Upper lobe of left lung (tissue), 6 donors: ENCODE measurements at regions not wholly inside any gene's neighbourhood (a gene's known extent, or its start where the extent isn't known, plus 50 kb on each side); places are given as distances from the start of the nearest gene placed in this dataset.

Source experiments
- ATAC-seq, 2 donors: fragments of 200-7000 bp; cut with Tn5 transposase; one replicate each; pipeline ENCODE4 v1.9.1; 2022; ENCODE audit warnings: mild to moderate bottlenecking in 2 of 2, moderate library complexity in 2 of 2; ENCODE audit not compliant: low FRiP score in 2 of 2
- DNase-seq, 2 donors: peaks; one replicate each; pipeline ENCODE4 v3.0.0-alpha.2; 2019 to 2020
- H3K27ac ChIP-seq, 4 donors: fragments of 200-600 bp; sonication (generic); one replicate each; pipeline ENCODE4 v1.5.1; 2016 to 2019
- H3K27me3 ChIP-seq, 4 donors: fragments of 200-600 bp; sonication (generic); one replicate each; pipeline ENCODE4 v1.5.1; 2017 to 2019
- H3K36me3 ChIP-seq, 4 donors: fragments of 200-600 bp; sonication (generic); one replicate each; pipeline ENCODE4 v1.5.1; 2016 to 2019
- H3K4me1 ChIP-seq, 4 donors: fragments of 200-600 bp; sonication (generic); one replicate each; pipeline ENCODE4 v1.5.1; 2018 to 2019
- H3K4me3 ChIP-seq, 4 donors: fragments of 200-600 bp; sonication (generic); one replicate each; pipeline ENCODE4 v1.5.1; 2017 to 2019; ENCODE audit warnings: mild to moderate bottlenecking in 2 of 4, moderate library complexity in 1 of 4
- H3K9me3 ChIP-seq, 4 donors: fragments of 200-600 bp; sonication (generic); one replicate each; pipeline ENCODE4 v1.5.1; 2018 to 2019
- EP300 ChIP-seq, 4 donors: sonication (generic); formaldehyde crosslinking; IDR thresholded peaks; one replicate each; pipeline ENCODE4 v1.5.1; 2017; ENCODE audit warnings: antibody characterized with exemption in 4 of 4, control low read depth in 2 of 4
- POLR2A ChIP-seq, 4 donors: fragments of 450-650 bp; IDR thresholded peaks; one replicate each; pipeline ENCODE4 v1.5.1; 2016 to 2017; ENCODE audit warnings: antibody characterized with exemption in 4 of 4, mild to moderate bottlenecking in 2 of 4
- POLR2AphosphoS5 ChIP-seq, 2 donors: sonication (generic); formaldehyde crosslinking; IDR thresholded peaks; one replicate each; pipeline ENCODE4 v1.5.1; 2017; ENCODE audit warnings: antibody characterized with exemption in 2 of 2
- WGBS, 2 donors: methylation state at CpG; one replicate each; pipeline ENCODE4 v1.1.5; 2017 to 2018; 5-methylcytosine and 5-hydroxymethylcytosine counted together
- TF ChIP-seq, protein P1 (sequence below), 6 experiments: fragments of 450-650 bp in 4 of 6; fragments of 200-600 bp in 2 of 6; sonication (generic) in 2 of 6; IDR thresholded peaks; one replicate each; pipeline ENCODE4 v1.5.1; 2016 to 2019; ENCODE audit warnings: antibody characterized with exemption in 6 of 6
- donor health status: DM: no; HTN: no; CAD: no; lungs with moderate emphysema.
- donor health status: DM: no; HTN: yes; CAD: no; lungs with severe emphysema.

DNA sequence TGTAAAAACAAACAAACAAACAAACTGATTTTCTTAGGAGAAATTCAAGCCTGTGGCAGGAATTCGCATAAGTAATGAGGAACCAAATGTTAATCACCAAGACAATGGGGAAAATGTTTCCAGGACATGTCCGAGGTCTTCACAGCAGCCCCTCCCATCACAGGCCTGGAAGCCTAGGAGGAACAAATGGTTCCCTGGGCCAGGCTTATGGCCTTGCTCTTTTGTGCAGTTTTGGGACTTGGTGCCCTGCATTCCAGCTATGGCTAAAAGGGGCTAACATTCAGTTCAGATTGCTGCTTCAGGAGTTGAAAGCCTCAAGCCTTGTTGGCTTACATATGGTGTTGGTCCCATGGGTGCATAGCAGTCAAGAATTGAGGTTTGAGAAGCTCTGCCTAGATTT is 1372.7 kb upstream of the CITED2 start:
- ATAC-seq (no peak), DNase-seq (no peak)
- TF ChIP-seq EP300 (IDR thresholded peaks at IDR 0.05) (no peak), POLR2AphosphoS5 (IDR thresholded peaks at IDR 0.05) (no peak), POLR2A (IDR thresholded peaks at IDR 0.05) (no peak)
- TF ChIP-seq, protein P1, sequence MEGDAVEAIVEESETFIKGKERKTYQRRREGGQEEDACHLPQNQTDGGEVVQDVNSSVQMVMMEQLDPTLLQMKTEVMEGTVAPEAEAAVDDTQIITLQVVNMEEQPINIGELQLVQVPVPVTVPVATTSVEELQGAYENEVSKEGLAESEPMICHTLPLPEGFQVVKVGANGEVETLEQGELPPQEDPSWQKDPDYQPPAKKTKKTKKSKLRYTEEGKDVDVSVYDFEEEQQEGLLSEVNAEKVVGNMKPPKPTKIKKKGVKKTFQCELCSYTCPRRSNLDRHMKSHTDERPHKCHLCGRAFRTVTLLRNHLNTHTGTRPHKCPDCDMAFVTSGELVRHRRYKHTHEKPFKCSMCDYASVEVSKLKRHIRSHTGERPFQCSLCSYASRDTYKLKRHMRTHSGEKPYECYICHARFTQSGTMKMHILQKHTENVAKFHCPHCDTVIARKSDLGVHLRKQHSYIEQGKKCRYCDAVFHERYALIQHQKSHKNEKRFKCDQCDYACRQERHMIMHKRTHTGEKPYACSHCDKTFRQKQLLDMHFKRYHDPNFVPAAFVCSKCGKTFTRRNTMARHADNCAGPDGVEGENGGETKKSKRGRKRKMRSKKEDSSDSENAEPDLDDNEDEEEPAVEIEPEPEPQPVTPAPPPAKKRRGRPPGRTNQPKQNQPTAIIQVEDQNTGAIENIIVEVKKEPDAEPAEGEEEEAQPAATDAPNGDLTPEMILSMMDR (IDR thresholded peaks at IDR 0.05), result no peak
- Histone ChIP-seq H3K4me3 (no peak overlapping the region), H3K27ac (no peak overlapping the region), H3K4me1 (no peaks in the 10 kb centered on the region), H3K27me3 (no peaks in the 10 kb centered on the region), H3K36me3 (no peaks in the 10 kb centered on the region), H3K9me3 (peaks cover 0 to 6% (median 3%) of the 10 kb centered on the region in 4 donors)
- 74 to 83% methylated on average over 2 of the region's 2 CpGs for WGBS, 2 donors

DNA sequence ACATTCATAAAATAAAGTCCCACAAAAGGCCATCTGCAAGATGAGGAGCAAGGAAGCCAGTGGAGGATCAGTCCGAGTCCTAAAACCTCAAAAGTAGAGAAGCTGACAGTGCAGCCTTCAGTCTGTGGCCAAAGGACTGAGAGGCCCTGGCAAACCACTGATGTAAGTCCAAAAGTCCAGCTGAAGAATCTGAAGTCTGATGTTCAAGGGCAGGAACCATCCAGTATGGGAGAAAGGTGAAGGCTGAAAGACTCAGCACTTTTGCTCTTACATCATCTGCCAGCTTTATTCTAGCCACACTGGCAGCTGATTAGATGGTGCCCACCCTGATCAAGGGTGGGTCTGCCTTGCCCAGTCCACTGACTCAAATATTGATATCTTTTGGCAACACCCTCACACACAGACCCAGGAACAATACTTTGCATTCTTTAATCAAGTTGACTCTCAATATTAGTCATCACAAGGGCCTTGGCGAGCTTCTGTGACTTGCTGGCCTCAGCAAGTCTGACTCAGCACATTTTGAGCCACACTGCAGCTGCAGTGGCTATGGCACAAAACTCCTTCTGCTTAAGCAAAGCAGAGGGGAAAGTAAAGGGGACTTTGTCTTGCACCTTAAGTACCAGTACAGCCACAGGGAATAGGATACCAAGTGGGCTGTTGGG is 1370.3 kb upstream of the CITED2 start:
- Histone ChIP-seq H3K4me1 (no peaks in the 10 kb centered on the region), H3K4me3 (no peak overlapping the region), H3K27me3 (no peaks in the 10 kb centered on the region), H3K36me3 (no peaks in the 10 kb centered on the region), H3K9me3 (peaks cover 0 to 6% (median 3%) of the 10 kb centered on the region in 4 donors), H3K27ac (no peak overlapping the region)
- 66 to 80% methylated on average over 2 of the region's 2 CpGs for WGBS, 2 donors
- DNase-seq (no peak), ATAC-seq (no peak)
- TF ChIP-seq EP300 (IDR thresholded peaks at IDR 0.05) (no peak), POLR2AphosphoS5 (IDR thresholded peaks at IDR 0.05) (no peak), POLR2A (IDR thresholded peaks at IDR 0.05) (no peak)
- TF ChIP-seq, protein P1 (IDR thresholded peaks at IDR 0.05), result no peak

DNA sequence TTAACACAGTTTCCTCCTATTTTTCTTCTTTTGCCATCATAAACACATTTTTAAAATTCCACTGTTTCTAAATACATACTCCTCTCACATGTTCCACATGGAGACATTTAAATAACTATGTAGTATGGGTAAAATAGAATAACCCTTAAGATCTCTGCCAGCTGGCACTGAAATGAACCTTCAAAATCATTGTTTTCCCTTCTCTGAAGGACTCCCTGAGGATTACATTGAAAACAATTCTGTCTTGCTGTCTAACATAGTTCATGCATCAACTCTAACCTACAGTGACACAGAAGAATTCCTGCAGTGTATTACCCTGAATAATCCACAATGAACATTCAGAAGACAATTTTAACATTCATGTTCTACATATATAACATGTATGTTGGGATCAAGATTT is 1361.8 kb upstream of the CITED2 start:
- DNase-seq (no peak), ATAC-seq (no peak)
- H3K27me3 ChIP-seq, result no peaks in the 10 kb centered on the region
- H3K4me1 ChIP-seq, result no peaks in the 10 kb centered on the region
- TF ChIP-seq POLR2AphosphoS5 (IDR thresholded peaks at IDR 0.05) (no peak), EP300 (IDR thresholded peaks at IDR 0.05) (no peak), POLR2A (IDR thresholded peaks at IDR 0.05) (no peak)
- TF ChIP-seq, protein P1 (IDR thresholded peaks at IDR 0.05), result no peak
- no peak overlapping the region for H3K27ac ChIP-seq
- no peaks in the 10 kb centered on the region for H3K36me3 ChIP-seq
- H3K4me3 ChIP-seq, result no peak overlapping the region
- no peaks in the 10 kb centered on the region for H3K9me3 ChIP-seq

DNA sequence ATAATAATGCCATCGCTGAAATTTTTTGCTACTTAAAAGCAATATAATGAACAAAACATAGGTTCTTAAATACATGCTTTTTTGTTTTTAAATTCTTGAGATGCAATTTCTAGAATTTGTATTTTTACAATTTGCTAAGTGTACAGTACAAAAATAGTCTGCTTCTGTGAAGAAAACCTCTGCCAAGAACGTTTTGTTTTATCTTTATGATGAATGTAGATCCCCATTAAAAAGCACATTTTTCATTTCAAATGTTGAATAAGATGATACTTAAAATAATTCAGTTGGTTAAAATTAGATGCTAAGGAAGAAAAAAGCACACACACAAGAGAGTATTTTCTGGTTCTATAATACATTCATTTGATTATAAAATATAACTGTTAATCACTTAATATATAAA is 1358.5 kb upstream of the CITED2 start:
- TF ChIP-seq, protein P1 (IDR thresholded peaks at IDR 0.05), result no peak
- TF ChIP-seq POLR2A (IDR thresholded peaks at IDR 0.05) (no peak), POLR2AphosphoS5 (IDR thresholded peaks at IDR 0.05) (no peak)
- Histone ChIP-seq H3K4me3 (no peak overlapping the region), H3K36me3 (no peaks in the 10 kb centered on the region), H3K27ac (no peak overlapping the region), H3K4me1 (no peaks in the 10 kb centered on the region), H3K9me3 (no peaks in the 10 kb centered on the region), H3K27me3 (no peaks in the 10 kb centered on the region)
- DNase-seq, result no peak
- no peak for ATAC-seq
- 57 to 62% methylated on average over 2 of the region's 2 CpGs for WGBS, 2 donors

DNA sequence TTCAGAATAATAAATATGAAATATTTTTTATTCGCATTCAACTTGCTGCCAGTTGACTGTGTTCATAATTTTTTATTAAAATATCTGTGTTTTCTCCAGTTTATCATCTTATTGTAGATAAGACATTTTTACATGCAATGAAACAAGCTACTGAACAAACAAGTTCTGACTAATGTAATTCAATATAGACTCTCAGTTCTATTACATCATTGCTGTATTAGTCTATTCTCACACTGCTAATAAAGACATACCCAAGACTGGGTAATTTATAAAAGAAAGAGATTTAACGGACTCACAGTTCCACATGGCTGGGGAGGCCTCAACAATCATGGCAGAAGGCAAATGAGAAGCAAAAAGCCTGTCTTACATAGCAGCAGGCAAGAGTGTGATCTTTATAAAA is 1357.7 kb upstream of the CITED2 start:
- Histone ChIP-seq H3K9me3 (no peaks in the 10 kb centered on the region), H3K4me3 (no peak overlapping the region), H3K27ac (no peak overlapping the region), H3K4me1 (no peaks in the 10 kb centered on the region), H3K27me3 (no peaks in the 10 kb centered on the region), H3K36me3 (no peaks in the 10 kb centered on the region)
- no peak for DNase-seq
- no peak for TF ChIP-seq POLR2AphosphoS5 (IDR thresholded peaks at IDR 0.05)
- TF ChIP-seq, protein P1 (IDR thresholded peaks at IDR 0.05), result no peak
- TF ChIP-seq EP300 (IDR thresholded peaks at IDR 0.05), result no peak
- TF ChIP-seq POLR2A (IDR thresholded peaks at IDR 0.05), result no peak
- ATAC-seq, result no peak
- WGBS, 2 donors, result 88 to 93% methylated on average over 2 of the region's 2 CpGs
